ENCODE measurements at regions not wholly inside any gene's neighbourhood (a gene's known extent, or its start where the extent isn't known, plus 50 kb on each side); places are given as distances from the start of the nearest gene placed in this dataset.

DNA sequence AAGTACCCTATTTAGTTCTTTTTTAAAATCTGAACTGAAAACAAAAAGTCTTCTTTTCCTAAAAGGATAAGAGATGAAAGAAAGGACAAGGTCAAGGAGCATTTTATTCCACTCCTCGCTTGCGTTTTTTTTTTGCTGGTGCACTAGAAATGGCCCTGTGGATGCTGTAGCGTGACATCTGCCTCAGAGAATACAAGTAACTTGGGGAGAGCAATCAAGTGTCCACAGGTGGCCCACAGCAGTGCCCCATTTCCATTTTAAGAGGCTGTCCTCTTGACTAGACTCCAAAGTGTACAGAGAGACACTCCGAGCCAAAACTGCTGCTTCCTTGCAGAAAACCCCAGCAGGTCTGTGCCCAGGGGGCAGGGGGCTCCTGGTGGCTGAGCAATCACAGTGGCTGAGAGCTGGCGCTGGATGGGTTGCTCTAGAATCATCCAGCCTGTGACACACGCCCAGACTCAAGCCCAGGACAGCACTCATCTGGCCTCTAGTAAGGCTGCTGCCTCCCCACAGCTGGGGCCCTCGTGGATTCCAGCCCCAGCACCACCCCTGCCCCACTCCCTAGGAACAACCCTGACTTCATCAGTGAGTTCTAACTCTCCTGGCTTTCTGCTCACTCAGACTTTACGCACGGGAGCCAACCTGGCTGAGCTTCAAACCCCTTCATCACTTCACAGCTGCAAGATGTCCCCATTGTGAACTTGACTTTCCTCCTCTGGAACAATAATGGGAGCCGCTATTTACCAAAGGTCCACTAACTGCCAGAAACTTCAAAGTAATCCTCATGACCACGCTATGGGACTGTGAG, 71.1 kb upstream of the SPATA12 start:
- TF ChIP-seq, protein P1, sequence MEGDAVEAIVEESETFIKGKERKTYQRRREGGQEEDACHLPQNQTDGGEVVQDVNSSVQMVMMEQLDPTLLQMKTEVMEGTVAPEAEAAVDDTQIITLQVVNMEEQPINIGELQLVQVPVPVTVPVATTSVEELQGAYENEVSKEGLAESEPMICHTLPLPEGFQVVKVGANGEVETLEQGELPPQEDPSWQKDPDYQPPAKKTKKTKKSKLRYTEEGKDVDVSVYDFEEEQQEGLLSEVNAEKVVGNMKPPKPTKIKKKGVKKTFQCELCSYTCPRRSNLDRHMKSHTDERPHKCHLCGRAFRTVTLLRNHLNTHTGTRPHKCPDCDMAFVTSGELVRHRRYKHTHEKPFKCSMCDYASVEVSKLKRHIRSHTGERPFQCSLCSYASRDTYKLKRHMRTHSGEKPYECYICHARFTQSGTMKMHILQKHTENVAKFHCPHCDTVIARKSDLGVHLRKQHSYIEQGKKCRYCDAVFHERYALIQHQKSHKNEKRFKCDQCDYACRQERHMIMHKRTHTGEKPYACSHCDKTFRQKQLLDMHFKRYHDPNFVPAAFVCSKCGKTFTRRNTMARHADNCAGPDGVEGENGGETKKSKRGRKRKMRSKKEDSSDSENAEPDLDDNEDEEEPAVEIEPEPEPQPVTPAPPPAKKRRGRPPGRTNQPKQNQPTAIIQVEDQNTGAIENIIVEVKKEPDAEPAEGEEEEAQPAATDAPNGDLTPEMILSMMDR (IDR thresholded peaks at IDR 0.05; ENCODE audit: insufficient read depth, low read length, poor library complexity, severe bottlenecking), result no peak
- Histone ChIP-seq H3K4me3 (replicated peaks; ENCODE audit: low read depth, low read length) (no peak overlapping the region), H3K36me3 (ENCODE audit: control insufficient read depth, insufficient read depth, low read length) (no peaks in the 10 kb centered on the region), H3K27me3 (replicated peaks; ENCODE audit: control insufficient read depth, insufficient read depth, low read length) (no peaks in the 10 kb centered on the region)
- no peak for DNase-seq (ENCODE audit: extremely low read depth, insufficient read length)

DNA sequence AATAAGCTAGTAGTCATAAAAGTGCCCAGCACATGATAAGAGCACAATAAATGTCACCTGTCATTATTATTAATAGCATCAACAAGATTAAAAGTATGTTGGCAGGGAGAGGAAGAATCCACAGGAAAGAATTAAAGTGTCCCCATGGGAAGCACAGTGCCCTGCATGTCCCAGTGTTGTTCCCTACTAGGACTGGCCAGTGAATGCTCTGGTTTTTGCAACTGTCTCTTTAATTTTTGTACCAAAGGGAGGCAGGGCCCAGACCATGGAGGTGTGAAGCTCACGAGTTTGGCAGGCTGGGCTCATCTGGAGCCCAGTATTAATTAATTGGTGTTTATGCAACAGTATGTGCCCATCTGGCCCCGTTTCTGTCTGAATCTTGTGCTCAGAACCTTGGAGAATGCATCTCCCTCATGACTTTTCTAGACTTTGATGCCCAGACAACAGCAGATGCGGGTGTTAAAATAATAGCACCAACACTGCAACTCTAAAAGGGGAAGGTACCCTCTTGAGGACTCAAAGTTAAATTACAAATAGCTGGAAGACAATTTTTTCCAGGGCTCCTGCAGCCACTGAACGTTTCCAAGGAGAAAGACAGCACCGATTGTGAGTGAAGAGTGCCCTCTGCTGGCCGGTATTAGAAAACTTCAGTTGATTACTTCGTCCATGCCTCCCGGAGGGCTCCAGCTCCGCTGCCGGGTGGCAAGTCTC, 71.9 kb upstream of the SPATA12 start:
- Histone ChIP-seq H3K4me3 (replicated peaks; ENCODE audit: low read depth, low read length) (no peak overlapping the region), H3K27me3 (replicated peaks; ENCODE audit: control insufficient read depth, insufficient read depth, low read length) (no peaks in the 10 kb centered on the region), H3K36me3 (ENCODE audit: control insufficient read depth, insufficient read depth, low read length) (no peaks in the 10 kb centered on the region)
- no peak for DNase-seq (ENCODE audit: extremely low read depth, insufficient read length)
- TF ChIP-seq, protein P1 (IDR thresholded peaks at IDR 0.05; ENCODE audit: insufficient read depth, low read length, poor library complexity, severe bottlenecking), result peak; percentile 68

DNA sequence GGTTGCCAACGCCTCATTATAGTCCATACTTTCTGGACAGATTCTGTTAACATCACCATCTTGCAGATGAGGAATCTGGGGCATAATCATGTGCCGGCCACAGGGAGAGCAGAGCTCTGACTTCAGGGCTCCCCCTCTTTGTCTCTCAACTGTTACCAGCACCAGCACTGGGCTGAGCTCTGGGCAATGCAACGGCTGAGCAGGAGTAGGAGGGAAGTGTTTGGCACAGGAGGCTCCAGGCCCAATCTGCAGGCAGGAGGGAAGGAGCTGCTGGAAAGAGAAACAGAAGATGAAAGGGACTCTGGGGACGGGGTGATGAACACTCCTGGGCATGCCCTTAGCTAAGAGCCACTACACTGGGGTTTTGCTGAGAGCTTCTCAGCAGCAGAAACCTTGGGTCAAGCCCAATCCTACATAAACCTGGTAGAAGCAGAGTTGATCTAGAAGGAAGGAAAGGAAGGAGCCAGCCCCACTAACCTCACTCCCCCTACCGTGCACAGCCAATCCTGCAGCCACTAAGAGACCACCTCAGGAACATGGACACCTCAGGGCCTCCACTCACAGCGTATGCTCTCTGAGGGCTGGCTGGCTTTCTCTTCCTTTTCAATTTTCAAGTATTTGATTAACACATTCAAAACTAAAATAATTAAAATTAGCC, 73.1 kb upstream of the SPATA12 start:
- DNase-seq (ENCODE audit: extremely low read depth, insufficient read length), result no peak
- TF ChIP-seq, protein P1 (IDR thresholded peaks at IDR 0.05; ENCODE audit: insufficient read depth, low read length, poor library complexity, severe bottlenecking), result peak; percentile 43

DNA sequence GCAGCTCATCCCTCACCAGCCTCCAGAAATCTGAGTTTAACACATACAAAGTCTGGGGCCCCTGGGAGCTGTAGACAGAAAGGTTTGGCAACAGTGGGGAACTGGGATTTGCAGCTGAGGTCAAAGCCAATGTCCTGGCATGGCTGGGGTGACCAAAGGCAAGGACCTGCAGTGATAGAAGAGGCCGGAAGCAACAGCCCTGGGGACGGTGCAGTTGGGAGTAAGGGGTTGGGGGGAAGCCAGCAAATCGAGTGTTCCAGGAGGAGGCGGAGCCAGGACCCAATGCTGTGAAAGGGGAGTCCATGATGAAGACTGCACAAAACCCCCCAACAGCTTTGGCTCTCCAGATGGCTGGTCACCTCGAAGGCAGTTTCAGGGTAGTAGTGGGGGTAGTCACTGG, 74.1 kb upstream of the SPATA12 start:
- H3K27me3 ChIP-seq (replicated peaks; ENCODE audit: control insufficient read depth, insufficient read depth, low read length), result no peaks in the 10 kb centered on the region
- no peaks in the 10 kb centered on the region for H3K36me3 ChIP-seq (ENCODE audit: control insufficient read depth, insufficient read depth, low read length)
- TF ChIP-seq, protein P1 (IDR thresholded peaks at IDR 0.05; ENCODE audit: insufficient read depth, low read length, poor library complexity, severe bottlenecking), result no peak
- no peak for DNase-seq (ENCODE audit: extremely low read depth, insufficient read length)
- H3K4me3 ChIP-seq (replicated peaks; ENCODE audit: low read depth, low read length), result no peak overlapping the region

More for the DNA sequence above, 73.1 kb upstream of the SPATA12 start:
- H3K27me3 ChIP-seq (replicated peaks; ENCODE audit: control insufficient read depth, insufficient read depth, low read length), result no peaks in the 10 kb centered on the region
- H3K4me3 ChIP-seq (replicated peaks; ENCODE audit: low read depth, low read length), result no peak overlapping the region
- H3K36me3 ChIP-seq (ENCODE audit: control insufficient read depth, insufficient read depth, low read length), result no peaks in the 10 kb centered on the region

DNA sequence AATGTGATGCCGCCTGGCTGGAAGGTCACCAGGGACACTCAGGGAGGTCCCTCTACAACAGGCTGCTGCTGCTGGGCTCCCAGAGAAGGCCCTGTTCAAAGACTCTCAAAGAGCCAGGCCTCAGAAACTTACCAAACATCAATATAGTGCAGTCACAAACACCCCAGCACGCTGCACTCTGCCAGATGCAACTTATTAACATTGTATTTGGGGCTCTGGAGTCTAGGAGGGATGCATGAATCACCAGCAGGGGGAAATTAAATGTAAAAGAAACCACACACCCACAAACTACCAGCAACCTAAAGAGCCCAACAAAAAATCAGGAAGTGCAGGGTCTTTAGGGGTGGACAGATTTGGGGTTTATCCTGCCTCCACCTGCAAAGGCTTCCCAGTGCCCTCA, 74.6 kb upstream of the SPATA12 start:
- no peak for DNase-seq (ENCODE audit: extremely low read depth, insufficient read length)
- TF ChIP-seq, protein P1 (IDR thresholded peaks at IDR 0.05; ENCODE audit: insufficient read depth, low read length, poor library complexity, severe bottlenecking), result no peak
- Histone ChIP-seq H3K27me3 (replicated peaks; ENCODE audit: control insufficient read depth, insufficient read depth, low read length) (no peaks in the 10 kb centered on the region), H3K4me3 (replicated peaks; ENCODE audit: low read depth, low read length) (no peak overlapping the region), H3K36me3 (ENCODE audit: control insufficient read depth, insufficient read depth, low read length) (no peaks in the 10 kb centered on the region)
